ENCODE measurements at regions not wholly inside any gene's neighbourhood (a gene's known extent, or its start where the extent isn't known, plus 50 kb on each side); places are given as distances from the start of the nearest gene placed in this dataset.

GRCh38 chr16:63326736-63327339 is 1290.6 kb upstream of the CDH8 start:
- Histone ChIP-seq H3K9me2 (replicated peaks; ENCODE audit: insufficient read depth, low read length) (no peaks in the 10 kb centered on the region), H3K4me1 (ENCODE audit: low read length) (no peaks in the 10 kb centered on the region), H3K4me2 (ENCODE audit: low read depth, low read length) (no peak overlapping the region), H3K36me3 (replicated peaks; ENCODE audit: insufficient read depth, low read length) (no peaks in the 10 kb centered on the region), H3K9me3 (replicated peaks; ENCODE audit: insufficient read depth, low read length) (no peaks in the 10 kb centered on the region), H3K27me3 (replicated peaks; ENCODE audit: insufficient read depth, low read length) (no peaks in the 10 kb centered on the region), H4K20me1 (ENCODE audit: insufficient read depth, low read length) (no peaks in the 10 kb centered on the region), H3F3A (ENCODE audit: insufficient read depth, low read length) (no peaks in the 10 kb centered on the region), H3K9ac (ENCODE audit: low read length) (no peak overlapping the region), H2AFZ (ENCODE audit: low read length) (no peak overlapping the region), H3K27ac (ENCODE audit: low read length) (no peak overlapping the region), H3K4me3 (ENCODE audit: low read length) (no peak overlapping the region), H3K79me2 (ENCODE audit: low read length) (no peaks in the 10 kb centered on the region)
- TF ChIP-seq EZH2 (optimal IDR thresholded peaks at IDR 0.05; ENCODE audit: low read depth, low read length) (no peak), CTCF (IDR thresholded peaks at IDR 0.05; ENCODE audit: low read length) (no peak), EZH2phosphoT487 (IDR thresholded peaks at IDR 0.05; ENCODE audit: low read length) (no peak)
- no peak for DNase-seq

- no peak for TF ChIP-seq EZH2 (optimal IDR thresholded peaks at IDR 0.05; ENCODE audit: low read depth, low read length)
- TF ChIP-seq EZH2phosphoT487 (IDR thresholded peaks at IDR 0.05; ENCODE audit: low read length) = no peak
- TF ChIP-seq CTCF (IDR thresholded peaks at IDR 0.05; ENCODE audit: low read length) = no peak
- Histone ChIP-seq H3K36me3 (replicated peaks; ENCODE audit: insufficient read depth, low read length) (no peaks in the 10 kb centered on the region), H3K4me2 (ENCODE audit: low read depth, low read length) (no peak overlapping the region), H3K27me3 (replicated peaks; ENCODE audit: insufficient read depth, low read length) (no peaks in the 10 kb centered on the region), H3F3A (ENCODE audit: insufficient read depth, low read length) (no peaks in the 10 kb centered on the region), H4K20me1 (ENCODE audit: insufficient read depth, low read length) (no peaks in the 10 kb centered on the region), H3K27ac (ENCODE audit: low read length) (no peak overlapping the region), H3K9me2 (replicated peaks; ENCODE audit: insufficient read depth, low read length) (no peaks in the 10 kb centered on the region), H3K4me1 (ENCODE audit: low read length) (no peaks in the 10 kb centered on the region), H3K4me3 (ENCODE audit: low read length) (no peak overlapping the region), H3K9ac (ENCODE audit: low read length) (no peak overlapping the region), H2AFZ (ENCODE audit: low read length) (no peak overlapping the region), H3K79me2 (ENCODE audit: low read length) (no peaks in the 10 kb centered on the region), H3K9me3 (replicated peaks; ENCODE audit: insufficient read depth, low read length) (no peaks in the 10 kb centered on the region)
- DNase-seq = no peak
These were observed 1287.8 kb upstream of the CDH8 start for GRCh38 chr16:63323722-63324705.

- Histone ChIP-seq H3K79me2 (ENCODE audit: low read length) (no peaks in the 10 kb centered on the region), H2AFZ (ENCODE audit: low read length) (no peak overlapping the region), H3K4me1 (ENCODE audit: low read length) (no peaks in the 10 kb centered on the region), H3K27me3 (replicated peaks; ENCODE audit: insufficient read depth, low read length) (no peaks in the 10 kb centered on the region), H3K9me3 (replicated peaks; ENCODE audit: insufficient read depth, low read length) (no peaks in the 10 kb centered on the region), H4K20me1 (ENCODE audit: insufficient read depth, low read length) (no peaks in the 10 kb centered on the region), H3K36me3 (replicated peaks; ENCODE audit: insufficient read depth, low read length) (no peaks in the 10 kb centered on the region), H3F3A (ENCODE audit: insufficient read depth, low read length) (no peaks in the 10 kb centered on the region), H3K9me2 (replicated peaks; ENCODE audit: insufficient read depth, low read length) (no peaks in the 10 kb centered on the region), H3K4me2 (ENCODE audit: low read depth, low read length) (no peak overlapping the region), H3K4me3 (ENCODE audit: low read length) (no peak overlapping the region), H3K9ac (ENCODE audit: low read length) (no peak overlapping the region), H3K27ac (ENCODE audit: low read length) (no peak overlapping the region)
- no peak for DNase-seq
- TF ChIP-seq EZH2 (optimal IDR thresholded peaks at IDR 0.05; ENCODE audit: low read depth, low read length) = no peak
- TF ChIP-seq EZH2phosphoT487 (IDR thresholded peaks at IDR 0.05; ENCODE audit: low read length) = no peak
- TF ChIP-seq CTCF (IDR thresholded peaks at IDR 0.05; ENCODE audit: low read length) = no peak
These were observed 1286.8 kb upstream of the CDH8 start for GRCh38 chr16:63323055-63323454.
